ENCODE measurements at regions not wholly inside any gene's neighbourhood (a gene's known extent, or its start where the extent isn't known, plus 50 kb on each side); places are given as distances from the start of the nearest gene placed in this dataset.
"Not testable (repeated sequence)": the region's sequence is repeated elsewhere in the genome, so short reads cannot be mapped to it uniquely, and the experiment has no call there.

DNA sequence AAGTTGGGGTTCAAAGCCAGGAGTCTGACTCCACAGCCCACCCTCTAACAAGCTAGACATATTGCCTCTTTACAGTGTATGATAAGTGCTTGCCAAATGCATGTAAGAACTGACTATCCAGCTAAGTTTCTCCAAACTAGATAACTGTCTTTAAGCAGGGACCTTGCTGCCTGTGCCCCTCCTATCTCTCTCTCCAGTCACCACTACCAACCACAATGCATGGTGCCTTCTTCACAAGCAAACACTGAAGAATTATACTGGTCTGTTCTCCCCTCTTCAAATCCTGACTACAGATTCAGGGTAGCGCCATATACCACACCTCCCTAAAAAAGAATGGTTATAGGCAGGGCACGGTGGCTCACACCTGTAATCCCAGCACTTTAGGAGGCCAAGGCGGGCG, 55.3 kb upstream of the WIPF3 start:
- 99% methylated on average over 4 of the region's 4 CpGs for WGBS
- H3K27ac ChIP-seq (ENCODE audit: low read length); H3K9me3 ChIP-seq (ENCODE audit: control insufficient read depth, low read length); DNase-seq; H3K27me3 ChIP-seq (ENCODE audit: control insufficient read depth, insufficient read depth); H3K4me1 ChIP-seq (ENCODE audit: control insufficient read depth, insufficient read depth, low read length); ATAC-seq; H3K4me3 ChIP-seq (ENCODE audit: low read length): not testable (repeated sequence)
- intact Hi-C loops (cut with DNase I) = loop anchor here in 2 of 4 donors (10.0 kb wide), 2 partner anchors 54 to 164 kb away; partner anchors contain the start of gene WIPF3 (in 1 of the 2)

DNA sequence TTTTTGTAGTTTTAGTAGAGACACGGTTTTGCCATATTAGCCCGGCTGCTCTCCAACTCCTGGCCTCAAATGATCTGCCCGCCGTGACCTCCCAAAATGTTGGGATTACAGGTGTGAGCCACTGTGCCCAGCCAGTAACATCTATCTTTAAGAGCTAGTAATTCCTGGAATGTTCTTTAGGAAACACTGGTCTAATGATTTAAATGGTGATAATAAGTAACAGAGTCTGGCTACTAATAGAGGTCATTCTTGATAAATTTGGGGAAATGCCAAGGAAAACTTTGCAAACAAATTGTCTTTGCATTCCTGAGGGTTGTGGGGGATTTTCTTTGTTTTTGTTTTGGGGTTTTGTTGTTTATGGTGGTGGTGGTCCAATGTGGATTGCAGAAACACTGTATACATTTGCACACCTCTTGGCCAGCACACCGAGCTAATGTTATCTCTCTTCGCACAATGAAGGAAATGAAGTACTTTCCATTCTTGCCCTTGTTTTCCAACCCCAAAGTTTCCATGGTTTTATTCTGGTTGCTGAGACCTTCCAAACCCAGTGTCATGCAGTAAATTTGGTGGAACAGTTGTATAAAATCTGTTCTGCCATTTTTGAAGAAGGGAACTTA, 51.3 kb upstream of the WIPF3 start:
- ATAC-seq (peak in 1 of 2 donors; percentile 81), DNase-seq (no peak)
- no peaks in the 10 kb centered on the region for H3K4me1 ChIP-seq (ENCODE audit: control insufficient read depth, insufficient read depth, low read length)
- H3K4me3 ChIP-seq (ENCODE audit: low read length) = no peak overlapping the region
- H3K27ac ChIP-seq (ENCODE audit: low read length) = no peak overlapping the region
- WGBS = 64% methylated on average over 6 of the region's 6 CpGs
- H3K27me3 ChIP-seq (ENCODE audit: control insufficient read depth, insufficient read depth) = no peaks in the 10 kb centered on the region
- no peaks in the 10 kb centered on the region for H3K9me3 ChIP-seq (ENCODE audit: control insufficient read depth, low read length)
- intact Hi-C loops (cut with DNase I) = loop anchor here in 2 of 4 donors (10.0 kb wide), 2 partner anchors 50 to 160 kb away; partner anchors contain the start of gene WIPF3 (in 1 of the 2)

Small RNA genes in the stretch of these regions (microRNA-seq; reads per million reads assigned to microRNA genes)
- gene MIR550A3 = 3.4 to 9.1 reads per million in 2 donors
